Limb (tissue), 2 donors: ENCODE measurements at regions not wholly inside any gene's neighbourhood (a gene's known extent, or its start where the extent isn't known, plus 50 kb on each side); places are given as distances from the start of the nearest gene placed in this dataset.

Experiments
- DNase-seq, 2 donors: peaks; one replicate each; pipeline ENCODE4 v3.0.0-alpha.2; 2016; ENCODE audit errors: extremely low spot score in 2 of 2

DNA sequence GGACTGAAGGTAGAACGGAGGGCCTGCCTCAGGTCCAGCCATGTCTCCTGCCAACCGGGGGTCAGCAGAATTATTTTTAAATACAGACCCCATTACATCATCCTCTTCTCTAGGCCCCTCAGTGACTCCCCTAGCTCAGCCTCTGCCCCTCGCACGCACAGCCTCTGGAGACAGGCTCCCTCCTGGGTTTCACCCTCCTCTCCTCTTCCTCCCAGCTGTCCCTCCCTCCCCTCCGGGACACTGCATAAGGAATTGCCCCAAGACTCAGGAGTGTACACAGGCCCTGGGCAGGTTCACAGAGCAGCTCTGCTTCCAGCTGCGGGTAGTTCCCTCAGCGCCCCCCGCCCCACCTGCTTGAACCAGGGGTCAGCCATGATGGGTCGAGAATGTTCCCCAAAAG, 520.2 kb upstream of the MYT1L start:
- no peak for DNase-seq

- no peak for DNase-seq
Measured at GRCh38 chr2:2850859-2851258, 519.8 kb upstream of the MYT1L start.

GRCh38 chr2:2850218-2850755, 519.2 kb upstream of the MYT1L start:
- DNase-seq, result no peak

DNA sequence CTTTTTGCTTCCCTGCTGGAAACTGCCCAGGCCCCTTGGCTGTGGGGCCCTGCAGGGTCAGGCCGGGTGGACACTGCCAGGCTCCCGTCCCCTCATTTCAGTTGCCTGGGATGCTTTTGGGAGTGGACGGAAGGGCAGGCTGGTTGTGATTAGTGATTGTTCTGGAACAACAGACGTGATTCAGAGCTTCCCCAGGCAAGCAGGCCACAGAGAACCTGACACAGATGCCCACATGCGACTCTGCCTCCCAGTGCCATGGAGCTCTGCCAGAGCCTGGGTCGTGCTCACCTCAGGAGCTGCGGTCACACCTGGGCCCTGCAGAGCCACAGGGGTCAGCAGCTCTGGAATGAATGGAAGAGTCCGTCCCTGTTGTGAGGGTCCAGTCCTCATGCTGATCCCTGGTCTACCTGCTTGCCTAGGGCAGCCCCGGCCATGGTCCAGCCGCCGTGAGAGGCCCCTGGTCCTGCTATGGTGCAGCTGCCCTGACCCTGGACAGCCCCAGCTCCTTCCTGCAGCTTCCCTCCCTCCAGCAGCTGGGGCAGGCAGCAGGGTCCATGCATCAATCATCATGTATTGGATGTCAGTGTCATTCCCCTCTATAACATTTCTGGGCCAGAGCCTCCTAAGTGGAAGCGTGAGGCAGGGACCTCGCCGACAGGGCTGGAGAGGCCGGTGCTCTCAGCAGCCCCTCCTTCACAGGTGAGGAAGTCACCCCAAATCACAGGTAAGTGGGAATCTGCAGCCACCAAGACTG, 518.6 kb upstream of the MYT1L start:
- DNase-seq, result no peak

DNA sequence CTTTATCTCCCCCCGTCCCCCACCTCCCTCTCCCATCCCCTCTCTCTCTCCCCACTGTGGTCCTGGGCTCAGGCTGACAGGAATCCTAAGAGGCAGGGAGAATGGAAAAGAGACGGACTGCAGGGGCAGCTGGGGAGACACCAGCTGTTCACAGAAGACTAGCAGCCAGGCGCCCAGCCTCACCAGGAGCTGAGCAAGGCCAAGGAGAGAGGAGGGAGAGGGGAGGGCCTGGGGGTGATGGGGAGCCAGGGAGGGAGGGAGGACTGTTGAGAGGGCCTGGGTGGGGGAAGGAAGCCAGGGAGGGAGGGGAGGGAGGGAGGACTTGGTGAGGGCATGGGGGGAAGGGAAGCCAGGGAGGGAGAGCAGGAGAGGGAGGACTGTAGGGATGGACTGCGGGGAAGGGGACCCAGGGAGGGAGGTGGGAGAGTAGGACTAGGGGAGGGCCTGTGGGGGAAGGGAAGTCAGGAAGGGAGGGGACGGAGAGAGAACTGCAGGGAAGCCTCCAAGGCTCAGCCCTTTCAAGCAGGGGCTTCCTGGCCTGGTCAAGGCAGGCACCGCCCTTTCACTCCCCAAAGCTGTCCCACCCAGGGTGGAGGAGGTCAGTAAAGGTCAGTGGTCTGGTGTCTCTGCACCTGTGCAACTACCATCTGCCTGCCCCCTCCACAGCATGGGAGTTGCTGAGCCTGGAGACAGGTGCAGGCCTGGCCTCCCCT, 517.7 kb upstream of the MYT1L start:
- DNase-seq, result peak; percentile 50 to 76

DNA sequence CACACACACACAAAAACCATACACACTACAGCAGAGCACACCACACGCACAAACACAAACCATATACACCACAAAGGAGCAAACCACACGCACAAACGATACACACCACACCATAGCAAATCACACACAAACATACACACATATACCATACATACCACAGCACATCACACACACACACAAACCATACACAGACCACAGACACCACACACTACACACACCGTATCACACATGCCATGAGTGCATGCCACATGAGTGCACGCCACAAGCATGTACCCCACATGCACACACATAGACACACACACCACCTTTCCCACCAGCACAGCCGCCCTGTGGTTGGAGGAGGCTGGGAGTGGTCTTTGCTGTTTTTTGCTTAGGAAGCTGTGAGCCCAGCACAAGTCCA, 517.1 kb upstream of the MYT1L start:
- DNase-seq, result no peak

DNA sequence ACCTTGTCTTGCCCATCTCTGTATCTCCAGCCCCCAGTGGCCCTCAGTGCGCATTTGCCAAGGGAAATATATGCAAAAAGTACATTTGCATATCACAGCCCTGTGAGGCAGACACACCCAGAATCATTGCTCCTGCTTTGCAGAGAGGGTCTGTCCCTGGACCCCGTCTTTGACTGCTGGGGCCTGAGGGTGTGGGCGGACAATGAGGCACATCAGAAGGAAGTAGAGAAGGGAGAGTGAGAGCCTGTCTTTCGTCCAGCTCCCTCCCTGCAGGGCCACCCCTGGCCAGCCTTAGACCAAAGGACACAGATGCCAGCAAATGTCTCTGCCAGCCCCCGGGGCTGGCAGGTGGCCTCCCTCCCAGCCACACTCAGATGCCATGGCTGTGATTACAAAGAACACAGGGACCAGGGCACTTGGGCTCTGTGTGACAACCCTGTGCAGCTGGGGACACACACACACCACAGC, 516.2 kb upstream of the MYT1L start:
- DNase-seq, result no peak

GRCh38 chr2:2846332-2847208, 515.5 kb upstream of the MYT1L start:
- DNase-seq, result peak; percentile 55 to 84

DNA sequence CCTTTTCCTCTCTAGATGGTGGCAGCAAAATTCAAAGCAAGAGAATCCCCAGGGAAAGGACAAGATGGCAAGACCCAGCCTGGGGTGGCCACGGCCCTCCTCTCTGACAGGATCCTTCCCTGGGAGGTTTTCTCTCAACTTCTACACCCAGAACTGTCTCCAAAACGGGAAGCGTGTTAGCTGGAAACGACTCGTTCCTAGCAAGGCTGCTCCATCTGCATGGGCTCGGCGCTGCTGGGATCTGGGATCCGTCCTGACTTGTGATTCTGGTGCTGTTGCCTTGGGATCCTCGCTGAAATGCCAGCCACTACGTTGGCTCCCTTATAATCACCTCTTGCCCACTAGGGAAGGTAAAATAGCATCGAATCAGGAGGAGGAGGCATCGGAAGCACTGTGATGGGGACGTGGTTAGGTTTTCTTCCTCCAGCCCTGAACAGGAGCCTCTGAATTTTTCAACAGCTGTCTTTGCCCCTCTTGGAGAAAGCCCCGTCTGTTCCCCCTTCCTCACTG, 514.8 kb upstream of the MYT1L start:
- no peak for DNase-seq

DNA sequence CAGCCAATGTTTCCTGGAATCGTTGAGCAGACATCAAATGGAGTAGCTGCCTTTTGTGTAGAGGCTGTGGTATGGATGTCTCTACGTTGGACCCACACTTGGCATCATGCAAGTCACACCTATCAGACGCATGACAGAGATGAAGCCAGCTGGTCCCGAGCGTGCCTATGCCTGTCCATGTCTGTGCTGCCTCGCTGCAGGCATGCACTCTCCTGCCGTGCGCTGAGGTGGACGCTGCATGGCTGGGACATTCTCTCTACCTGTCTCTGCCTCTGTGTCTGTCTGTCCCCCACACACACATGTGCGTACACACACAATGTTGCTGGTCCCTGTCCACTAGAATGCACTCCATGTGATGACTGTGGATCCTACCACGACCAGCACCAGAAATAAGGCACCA, 514.2 kb upstream of the MYT1L start:
- DNase-seq, result no peak

DNA sequence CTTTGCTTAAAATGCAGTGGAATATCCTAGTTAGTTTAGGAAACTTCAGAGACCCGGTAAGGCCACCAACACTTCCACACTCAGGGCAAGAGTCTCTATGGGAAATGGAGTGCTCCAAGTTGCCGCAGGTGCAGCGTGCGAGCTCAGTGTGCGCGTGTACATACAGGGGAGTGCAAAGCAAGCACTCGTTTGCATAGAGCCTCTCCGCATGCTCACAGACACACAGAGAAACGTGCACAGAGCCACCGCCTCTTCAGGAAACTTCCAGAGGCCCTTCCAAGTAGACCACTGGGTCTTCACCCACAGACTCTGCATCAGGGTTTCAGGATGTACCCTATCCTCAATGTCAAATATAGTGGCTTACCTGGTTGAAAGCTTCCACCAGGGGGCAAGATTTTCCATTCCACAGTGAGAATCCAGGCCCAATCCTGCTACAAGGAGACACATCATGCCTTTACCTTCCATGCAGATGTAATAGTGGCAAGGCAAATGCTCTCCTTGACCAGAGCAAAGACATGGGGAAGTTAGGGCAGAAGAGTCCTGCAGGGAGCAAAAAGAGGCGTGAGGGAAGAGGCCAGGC, 513.0 kb upstream of the MYT1L start:
- peak in 1 of 2 donors; percentile 20 for DNase-seq

GRCh38 chr2:2842466-2842865, 511.4 kb upstream of the MYT1L start:
- peak in 1 of 2 donors; percentile 4 for DNase-seq

GRCh38 chr2:2840681-2841300, 509.7 kb upstream of the MYT1L start:
- peak in 1 of 2 donors; percentile 18 for DNase-seq

- DNase-seq, result peak in 1 of 2 donors; percentile 43
Measured at GRCh38 chr2:2839782-2840531, 508.9 kb upstream of the MYT1L start.

- peak in 1 of 2 donors; percentile 24 for DNase-seq
Measured at GRCh38 chr2:2839393-2839781, 508.3 kb upstream of the MYT1L start.

DNA sequence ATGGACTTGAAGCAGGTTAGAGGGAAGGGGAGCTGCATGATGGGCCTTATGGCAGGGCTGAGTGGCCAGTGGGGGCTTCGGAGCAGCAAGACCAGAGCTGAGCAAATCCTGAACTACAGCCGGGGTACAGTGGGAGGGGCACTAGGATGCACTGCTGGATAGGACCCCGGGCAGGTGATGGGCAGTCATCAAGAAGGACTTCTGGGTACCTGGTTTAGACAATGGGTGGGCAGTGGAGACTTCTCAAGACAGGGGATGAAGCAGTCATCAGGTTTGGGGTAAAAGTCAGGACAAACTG, 507.4 kb upstream of the MYT1L start:
- DNase-seq, result no peak

DNA sequence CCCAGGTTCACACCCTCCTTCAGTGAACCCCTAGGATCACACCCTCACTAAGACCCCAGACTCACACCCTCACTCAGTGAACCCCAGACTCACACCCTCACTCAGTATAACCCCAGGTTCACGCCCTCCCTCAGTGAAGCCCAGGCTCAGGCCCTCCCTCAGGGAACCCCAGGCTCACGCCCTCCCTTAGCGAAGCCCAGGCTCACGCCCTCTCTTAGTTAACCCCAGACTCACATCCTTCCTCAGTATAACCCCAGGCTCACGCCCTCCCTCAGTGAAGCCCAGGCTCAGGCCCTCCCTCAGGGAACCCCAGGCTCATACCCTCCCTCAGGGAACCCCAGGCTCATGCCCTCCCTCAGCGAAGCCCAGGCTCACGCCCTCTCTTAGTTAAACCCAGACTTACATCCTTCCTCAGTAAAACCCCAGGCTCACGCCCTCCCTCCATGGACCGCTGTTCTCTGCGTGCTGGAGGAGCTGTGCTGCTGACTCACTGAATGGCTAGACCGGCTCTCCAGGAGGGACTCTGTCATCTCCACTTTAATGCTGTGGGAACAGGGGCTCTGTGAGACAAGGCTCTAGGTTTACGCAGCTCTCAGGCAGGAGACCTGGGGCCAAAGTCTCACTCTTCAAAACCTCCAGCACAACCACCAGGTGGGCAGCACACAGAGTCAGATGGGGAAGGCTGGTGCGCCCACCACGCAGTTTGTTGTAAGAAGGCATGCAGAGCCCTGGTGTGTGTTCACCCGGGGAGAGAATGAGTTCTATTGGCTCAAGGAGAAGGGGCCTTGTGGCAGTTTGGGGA, 506.9 kb upstream of the MYT1L start:
- no peak for DNase-seq

DNA sequence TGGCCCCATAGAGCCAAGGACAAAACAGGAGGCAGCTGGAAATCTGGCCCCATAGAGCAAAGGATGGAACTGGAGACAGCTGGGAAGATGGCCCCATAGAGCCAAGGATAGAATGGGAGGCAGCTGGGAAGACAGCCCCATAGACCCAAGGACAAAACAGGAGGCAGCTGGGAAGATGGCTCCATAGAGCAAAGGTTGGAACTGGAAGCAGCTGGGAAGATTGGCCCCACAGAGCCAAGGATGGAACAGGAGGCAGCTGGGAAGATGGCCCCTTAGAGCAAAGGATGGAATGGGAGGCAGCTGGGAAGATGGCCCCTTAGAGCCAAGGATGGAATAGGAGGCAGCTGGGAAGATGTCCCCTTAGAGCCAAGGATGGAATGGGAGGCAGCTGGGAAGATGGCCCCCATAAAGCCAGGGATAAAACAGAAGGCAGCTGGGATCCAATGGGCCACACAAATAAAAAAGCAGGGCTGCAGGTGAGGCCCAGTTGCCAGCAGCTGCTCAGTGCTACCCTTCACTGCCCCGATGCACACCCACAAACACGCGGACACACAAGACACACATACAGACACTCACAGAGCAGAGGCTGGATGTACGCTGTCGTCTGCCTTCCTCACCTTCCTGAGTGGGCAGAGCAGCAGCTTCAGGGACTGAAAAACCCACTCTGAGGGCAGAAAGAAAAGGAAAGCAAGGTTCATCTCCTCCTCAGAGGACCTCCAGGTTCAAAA, 505.4 kb upstream of the MYT1L start:
- no peak for DNase-seq
